H1 (cell line): ENCODE measurements at regions not wholly inside any gene's neighbourhood (a gene's known extent, or its start where the extent isn't known, plus 50 kb on each side); places are given as distances from the start of the nearest gene placed in this dataset.

Source experiments
- CTCF ChIA-PET: fragments of 300-600 bp; sonication (Branson Sonifier 250); formaldehyde crosslinking; loops from one replicate; lab custom pipeline; 2021; ENCODE audit not compliant: partially characterized antibody; lab: Charles Lee
- POLR2A ChIA-PET: fragments of 300-600 bp; sonication (Branson Sonifier 250); formaldehyde crosslinking; loops from one replicate; lab custom pipeline; 2021; ENCODE audit warnings: inconsistent platforms; ENCODE audit not compliant: partially characterized antibody; lab: Charles Lee
- DNase-seq, 2 experiments: peaks; one replicate each; pipeline versions ENCODE4 v3.0.0 to v3.0.0-alpha.2; 2010 to 2022; ENCODE audit warnings: low spot score in 2 of 2, low read depth in 1 of 2, mixed read lengths in 1 of 2
- FAIRE-seq: peaks from 2 replicates; lab custom pipeline; 2011; peaks lifted over from hg19 to GRCh38; lab: Jason Lieb, UNC
- H2AFZ ChIP-seq: 2 replicates; pipeline ENCODE4 v1.8.1; 2012; ENCODE audit warnings: low read length, inconsistent platforms
- H2AK5ac ChIP-seq: 2 replicates; pipeline ENCODE4 v1.6.1; 2013; ENCODE audit warnings: low read depth, low read length
- H2BK120ac ChIP-seq: replicated peaks from 2 replicates; pipeline ENCODE3; 2013; ENCODE audit warnings: low read depth, low read length, inconsistent platforms
- H2BK12ac ChIP-seq: 2 replicates; pipeline ENCODE4 v1.6.1; 2013; ENCODE audit warnings: low read depth, low read length
- H2BK15ac ChIP-seq: 2 replicates; pipeline ENCODE4 v1.6.1; 2013; ENCODE audit warnings: low read length
- H2BK20ac ChIP-seq: 2 replicates; pipeline ENCODE4 v1.6.1; 2013; ENCODE audit warnings: low read length
- H2BK5ac ChIP-seq: 2 replicates; pipeline ENCODE4 v1.6.1; 2013; ENCODE audit warnings: low read depth, low read length
- H3K14ac ChIP-seq: 2 replicates; pipeline ENCODE4 v1.6.1; 2013; ENCODE audit warnings: inconsistent platforms; ENCODE audit not compliant: insufficient read length
- H3K18ac ChIP-seq: 2 replicates; pipeline ENCODE4 v1.6.1; 2013; ENCODE audit warnings: low read length; ENCODE audit errors: extremely low read depth
- H3K23ac ChIP-seq: 2 replicates; pipeline ENCODE4 v1.6.1; 2013; ENCODE audit warnings: inconsistent platforms; ENCODE audit not compliant: insufficient read length
- H3K23me2 ChIP-seq: 2 replicates; pipeline ENCODE4 v1.6.1; 2013; ENCODE audit warnings: low read depth, low read length
- H3K27ac ChIP-seq: 2 replicates; pipeline ENCODE4 v1.6.1; 2011; ENCODE audit warnings: low read depth, low read length, inconsistent platforms
- H3K27me3 ChIP-seq, 4 experiments: replicated peaks in 1 of 4; 1 replicate in 1 of 4; 2 replicates in 3 of 4; pipeline versions ENCODE4 v1.6.1 to v1.8.1; 2011 to 2013; ENCODE audit warnings: low read length in 3 of 4, mild to moderate bottlenecking in 3 of 4, inconsistent platforms in 2 of 4, mixed read lengths in 2 of 4, moderate library complexity in 1 of 4; ENCODE audit not compliant: control insufficient read depth in 3 of 4, insufficient read depth in 3 of 4; ENCODE audit errors: extremely low read depth in 1 of 4
- H3K36me3 ChIP-seq, 4 experiments: 2 replicates each; pipeline versions ENCODE4 v1.6.1 to v1.8.1; 2011 to 2013; ENCODE audit warnings: mild to moderate bottlenecking in 4 of 4, low read length in 3 of 4, moderate library complexity in 2 of 4, control low read depth in 1 of 4, inconsistent platforms in 1 of 4; ENCODE audit not compliant: insufficient read depth in 4 of 4, control insufficient read depth in 2 of 4
- H3K4ac ChIP-seq: replicated peaks from 2 replicates; pipeline ENCODE3; 2013; ENCODE audit warnings: low read length, low read depth, mixed read lengths, inconsistent platforms; ENCODE audit not compliant: insufficient read length
- H3K4me1 ChIP-seq, 4 experiments: replicated peaks in 1 of 4; 1 replicate in 1 of 4; 2 replicates in 3 of 4; pipeline versions ENCODE4 v1.6.1 to v1.8.1; 2011 to 2013; ENCODE audit warnings: low read length in 3 of 4, inconsistent platforms in 2 of 4, mixed read lengths in 1 of 4; ENCODE audit not compliant: insufficient read depth in 4 of 4, control insufficient read depth in 3 of 4
- H3K4me2 ChIP-seq, 2 experiments: 2 replicates each; pipeline versions ENCODE4 v1.6.1 to v1.8.1; 2011 to 2013; ENCODE audit warnings: low read depth in 2 of 2, low read length in 2 of 2, control low read depth in 1 of 2, inconsistent platforms in 1 of 2, mild to moderate bottlenecking in 1 of 2; ENCODE audit not compliant: insufficient read depth in 1 of 2
- H3K4me3 ChIP-seq, 4 experiments: fragments of 200-600, 300-600 bp in 1 of 4; sonication (generic), shearing (Covaris generic), sonication (Bioruptor Twin) in 1 of 4; 2 replicates each; pipeline versions ENCODE4 v1.5.1 to v1.8.1; 2011 to 2016; ENCODE audit warnings: low read length in 4 of 4, low read depth in 3 of 4, control low read depth in 2 of 4, inconsistent platforms in 2 of 4, mild to moderate bottlenecking in 2 of 4, mixed read lengths in 1 of 4, moderate library complexity in 1 of 4; ENCODE audit not compliant: insufficient read depth in 2 of 4; ENCODE audit errors: extremely low read depth in 1 of 4
- H3K56ac ChIP-seq: replicated peaks from 2 replicates; pipeline ENCODE3; 2013; ENCODE audit warnings: low read depth, mild to moderate bottlenecking, mixed read lengths, low read length, inconsistent platforms; ENCODE audit not compliant: insufficient read length
- H3K79me1 ChIP-seq: 2 replicates; pipeline ENCODE4 v1.6.1; 2013; ENCODE audit warnings: low read depth, low read length, control low read depth
- H3K79me2 ChIP-seq, 2 experiments: 2 replicates each; pipeline versions ENCODE4 v1.6.1 to v1.8.1; 2012 to 2013; ENCODE audit warnings: low read length in 2 of 2, mild to moderate bottlenecking in 2 of 2, inconsistent platforms in 1 of 2; ENCODE audit not compliant: insufficient read depth in 2 of 2, control insufficient read depth in 1 of 2
- H3K9ac ChIP-seq, 4 experiments: replicated peaks in 1 of 4; 1 replicate in 1 of 4; 2 replicates in 3 of 4; pipeline versions ENCODE4 v1.6.1 to v1.8.1; 2011 to 2013; ENCODE audit warnings: low read depth in 3 of 4, low read length in 3 of 4, control low read depth in 2 of 4, mild to moderate bottlenecking in 2 of 4, moderate library complexity in 2 of 4, inconsistent platforms in 1 of 4; ENCODE audit errors: extremely low read depth in 1 of 4
- H3K9me3 ChIP-seq, 2 experiments: 2 replicates each; pipeline versions ENCODE4 v1.6.1 to v1.8.1; 2012 to 2013; ENCODE audit warnings: mild to moderate bottlenecking in 2 of 2, moderate library complexity in 2 of 2, control low read depth in 1 of 2, inconsistent platforms in 1 of 2, low read depth in 1 of 2, low read length in 1 of 2, mixed read lengths in 1 of 2; ENCODE audit not compliant: insufficient read depth in 2 of 2
- H4K20me1 ChIP-seq, 2 experiments: replicated peaks in 1 of 2; 2 replicates each; pipeline versions ENCODE3 to v1.8.1; 2011 to 2013; ENCODE audit warnings: inconsistent platforms in 2 of 2, low read length in 2 of 2, mild to moderate bottlenecking in 1 of 2; ENCODE audit not compliant: insufficient read depth in 2 of 2, control insufficient read depth in 1 of 2
- H4K5ac ChIP-seq: 2 replicates; pipeline ENCODE4 v1.6.1; 2013; ENCODE audit warnings: low read length, low read depth, mixed read lengths, inconsistent platforms; ENCODE audit not compliant: insufficient read length
- H4K8ac ChIP-seq: 2 replicates; pipeline ENCODE4 v1.8.0; 2013; ENCODE audit warnings: mild to moderate bottlenecking, moderate library complexity, low read length, inconsistent platforms; ENCODE audit not compliant: insufficient read depth; ENCODE audit errors: extremely low read depth
- H4K91ac ChIP-seq: replicated peaks from 2 replicates; pipeline ENCODE3; 2013; ENCODE audit warnings: low read length, mixed read lengths, inconsistent platforms; ENCODE audit not compliant: insufficient read length
- BCL11A ChIP-seq, 2 experiments: IDR thresholded peaks; one replicate each; pipeline ENCODE4 v1.6.1; 2011; ENCODE audit warnings: low read depth in 2 of 2, low read length in 2 of 2, mild to moderate bottlenecking in 2 of 2
- FOSL1 ChIP-seq: IDR thresholded peaks from 2 replicates; pipeline ENCODE4 v1.6.1; 2011; ENCODE audit warnings: mild to moderate bottlenecking, low read depth, low read length, moderate library complexity; ENCODE audit not compliant: insufficient read depth
- HDAC2 ChIP-seq, 2 experiments: fragments of 300-600 bp in 1 of 2; sonication (generic) in 1 of 2; IDR thresholded peaks; 2 replicates each; pipeline ENCODE4 v1.6.1; 2011 to 2012; ENCODE audit warnings: low read depth in 2 of 2, low read length in 2 of 2, mild to moderate bottlenecking in 2 of 2, moderate library complexity in 2 of 2, borderline replicate concordance in 1 of 2, inconsistent platforms in 1 of 2
- JUN ChIP-seq: IDR thresholded peaks from 2 replicates; pipeline ENCODE4 v1.6.1; 2011; ENCODE audit warnings: low read depth, mild to moderate bottlenecking, improper control_type of control experiment, low read length
- KDM1A ChIP-seq: fragments of 200-600, 300-600 bp; sonication (generic); IDR thresholded peaks from 2 replicates; pipeline ENCODE4 v1.7.1; 2016; ENCODE audit warnings: mild to moderate bottlenecking, low read length, borderline replicate concordance
- PHF8 ChIP-seq: fragments of 200-600 bp; sonication (generic); conservative IDR thresholded peaks from 2 replicates; pipeline ENCODE4 v1.7.1; 2012; ENCODE audit warnings: low read depth, mild to moderate bottlenecking, inconsistent platforms, low read length, moderate library complexity

DNA sequence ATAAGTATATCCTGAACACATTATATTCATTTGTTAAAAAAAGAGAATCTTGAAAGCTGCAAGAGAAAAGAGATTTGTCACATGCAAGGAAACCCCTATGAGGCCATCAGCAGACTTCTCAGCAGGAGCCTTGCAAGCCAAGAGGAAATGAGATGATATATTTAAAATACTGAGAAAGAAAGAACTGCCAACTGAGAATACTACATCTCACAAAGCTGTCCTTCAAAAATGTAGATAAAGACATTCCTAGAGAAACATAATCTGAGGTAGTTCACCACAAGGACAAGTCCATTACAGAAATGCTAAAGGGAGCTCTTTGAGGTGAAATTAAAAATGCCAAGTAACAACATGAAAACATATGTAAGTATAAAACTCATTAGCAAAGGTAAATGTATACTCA, 224.4 kb upstream of the MBL2 start:
- no peak overlapping the region for H2BK120ac ChIP-seq
- no peaks in the 10 kb centered on the region for H3K79me1 ChIP-seq
- H3K79me2 ChIP-seq: no peaks in the 10 kb centered on the region
- no peak overlapping the region for H2BK15ac ChIP-seq
- DNase-seq: no peak
- TF ChIP-seq BCL11A (IDR thresholded peaks at IDR 0.05; ENCODE audit: low read depth in 2 of 2, low read length in 2 of 2) (no peak), FOSL1 (no peak), KDM1A (no peak), HDAC2 (IDR thresholded peaks at IDR 0.05; ENCODE audit: borderline replicate concordance in 1 of 2, low read depth in 2 of 2, low read length in 2 of 2) (no peak), JUN (no peak), PHF8 (no peak)
- H2AFZ ChIP-seq: no peak overlapping the region
- H4K20me1 ChIP-seq: no peaks in the 10 kb centered on the region
- no peaks in the 10 kb centered on the region for H3K23me2 ChIP-seq
- H2BK12ac ChIP-seq: no peak overlapping the region
- no peak overlapping the region for H3K4ac ChIP-seq
- peaks cover 0 to 2% (median 0%) of the 10 kb centered on the region in 4 experiments; a peak in 1 of 7 replicates for H3K4me1 ChIP-seq
- H3K14ac ChIP-seq: no peak overlapping the region
- H3K23ac ChIP-seq: no peak overlapping the region
- H3K27me3 ChIP-seq: no peaks in the 10 kb centered on the region
- ChIA-PET POLR2A (interaction anchor here (0.6 kb wide), 1 partner anchor 572 kb away, joined by 3 read pairs; no protein-coding TSS in a partner anchor), CTCF (no interaction called here)
- H2AK5ac ChIP-seq: no peak overlapping the region
- no peak overlapping the region for H3K18ac ChIP-seq
- H3K4me3 ChIP-seq: no peak overlapping the region
- H3K27ac ChIP-seq: no peak overlapping the region
- no peak for FAIRE-seq
- no peak overlapping the region for H3K4me2 ChIP-seq
- H4K5ac ChIP-seq: no peak overlapping the region
- H2BK20ac ChIP-seq: no peak overlapping the region
- H3K9ac ChIP-seq: no peak overlapping the region
- H3K56ac ChIP-seq: no peak overlapping the region
- no peak overlapping the region for H4K8ac ChIP-seq
- H3K9me3 ChIP-seq: no peaks in the 10 kb centered on the region; a peak in 1 of 4 replicates
- H3K36me3 ChIP-seq: 0 out of 8 replicates have a peak, but pooled peaks cover 0 to 3% (median 1%) of the 10 kb centered on the region in 4 experiments
- H4K91ac ChIP-seq: no peak overlapping the region
- H2BK5ac ChIP-seq: no peak overlapping the region
